Smooth muscle cell (in vitro differentiated cells): ENCODE measurements at regions not wholly inside any gene's neighbourhood (a gene's known extent, or its start where the extent isn't known, plus 50 kb on each side); places are given as distances from the start of the nearest gene placed in this dataset.

ENCODE experiments used
- DNase-seq: peaks from one replicate; lab custom pipeline; 2025; ENCODE audit not compliant: unreplicated experiment; lab: John Stamatoyannopoulos, UW
- H2AFZ ChIP-seq: fragments of 200-600 bp; sonication (generic); 2 replicates; pipeline ENCODE4 v1.6.0; 2016; ENCODE audit warnings: antibody characterized with exemption, low read depth, mild to moderate bottlenecking
- H3F3A ChIP-seq: fragments of 200-600 bp; sonication (generic); 2 replicates; pipeline ENCODE4 v1.6.0; 2017; ENCODE audit warnings: antibody characterized with exemption, low read depth
- H3K27ac ChIP-seq: fragments of 200-600 bp; sonication (generic); 2 replicates; pipeline ENCODE4 v1.5.1; 2016; ENCODE audit warnings: low read depth, mild to moderate bottlenecking
- H3K27me3 ChIP-seq: fragments of 200-600 bp; sonication (generic); 2 replicates; pipeline ENCODE4 v1.6.1; 2016; ENCODE audit warnings: low read depth, mild to moderate bottlenecking
- H3K36me3 ChIP-seq: fragments of 200-600 bp; sonication (generic); 2 replicates; pipeline ENCODE4 v1.5.1; 2016; ENCODE audit warnings: low read depth
- H3K4me1 ChIP-seq: fragments of 200-600 bp; sonication (generic); 2 replicates; pipeline ENCODE4 v1.5.1; 2016; ENCODE audit warnings: low read depth
- H3K4me2 ChIP-seq: fragments of 200-600 bp; sonication (generic); 2 replicates; pipeline ENCODE4 v1.6.0; 2016; ENCODE audit warnings: mild to moderate bottlenecking
- H3K4me3 ChIP-seq: fragments of 200-600 bp; sonication (generic); 2 replicates; pipeline ENCODE4 v1.5.1; 2016; ENCODE audit warnings: mild to moderate bottlenecking
- H3K79me2 ChIP-seq: fragments of 200-600 bp; sonication (generic); 2 replicates; pipeline ENCODE4 v1.6.0; 2016; ENCODE audit warnings: low read depth, mild to moderate bottlenecking
- H3K9ac ChIP-seq: fragments of 200-600 bp; sonication (generic); 2 replicates; pipeline ENCODE4 v1.6.0; 2016; ENCODE audit warnings: low read depth
- H3K9me3 ChIP-seq: fragments of 200-600 bp; sonication (generic); replicated peaks from 2 replicates; pipeline ENCODE4 v1.5.1; 2016; ENCODE audit warnings: low read depth
- H4K20me1 ChIP-seq: fragments of 200-600 bp; sonication (generic); 2 replicates; pipeline ENCODE4 v1.6.0; 2016; ENCODE audit warnings: low read depth
- CTCF ChIP-seq: fragments of 200-600 bp; sonication (generic); IDR thresholded peaks from 2 replicates; pipeline ENCODE4 v1.5.1; 2017; ENCODE audit warnings: borderline replicate concordance, mild to moderate bottlenecking, antibody characterized with exemption; ENCODE audit not compliant: insufficient read depth, poor library complexity, severe bottlenecking
- WGBS: methylation state at CpG from one replicate; pipeline ENCODE4 v1.1.7; 2016; ENCODE audit warnings: low lambda C conversion rate; 5-methylcytosine and 5-hydroxymethylcytosine counted together

GRCh38 chr20:56840716-56841261 is 211.7 kb downstream of the TFAP2C start:
- TF ChIP-seq CTCF: no peak
- Histone ChIP-seq H3K4me3 (no peak overlapping the region), H3K27me3 (peaks cover 19% of the 10 kb centered on the region), H3K9me3 (no peaks in the 10 kb centered on the region), H3K36me3 (no peaks in the 10 kb centered on the region), H3K79me2 (no peaks in the 10 kb centered on the region), H3K9ac (no peak overlapping the region), H3F3A (no peaks in the 10 kb centered on the region), H4K20me1 (no peaks in the 10 kb centered on the region), H3K27ac (no peak overlapping the region), H3K4me2 (no peak overlapping the region), H3K4me1 (no peaks in the 10 kb centered on the region), H2AFZ (no peak overlapping the region)
- WGBS: 93% methylated on average over 3 of the region's 3 CpGs
- DNase-seq: no peak

GRCh38 chr20:56841346-56841908 is 212.3 kb downstream of the TFAP2C start:
- peaks cover 14% of the 10 kb centered on the region for H3K27me3 ChIP-seq
- no peaks in the 10 kb centered on the region for H3K4me1 ChIP-seq
- H3K4me2 ChIP-seq: no peak overlapping the region
- no peak overlapping the region for H3K27ac ChIP-seq
- no peaks in the 10 kb centered on the region for H4K20me1 ChIP-seq
- H3K79me2 ChIP-seq: no peaks in the 10 kb centered on the region
- H3K4me3 ChIP-seq: no peak overlapping the region
- H3K36me3 ChIP-seq: no peaks in the 10 kb centered on the region
- TF ChIP-seq CTCF: no peak
- no peak for DNase-seq
- no peak overlapping the region for H3K9ac ChIP-seq
- H3K9me3 ChIP-seq: no peaks in the 10 kb centered on the region
- H3F3A ChIP-seq: no peaks in the 10 kb centered on the region
- WGBS: 64% methylated on average over 6 of the region's 6 CpGs
- H2AFZ ChIP-seq: no peak overlapping the region

GRCh38 chr20:56842056-56842455 is 212.9 kb downstream of the TFAP2C start:
- no peak overlapping the region for H3K9ac ChIP-seq
- no peak overlapping the region for H3K4me3 ChIP-seq
- 94% methylated on average over 8 of the region's 9 CpGs for WGBS
- no peak overlapping the region for H2AFZ ChIP-seq
- H3K4me2 ChIP-seq: no peak overlapping the region
- H3K4me1 ChIP-seq: no peaks in the 10 kb centered on the region
- no peak overlapping the region for H3K27ac ChIP-seq
- H3F3A ChIP-seq: no peaks in the 10 kb centered on the region
- H3K9me3 ChIP-seq: no peaks in the 10 kb centered on the region
- no peaks in the 10 kb centered on the region for H3K79me2 ChIP-seq
- H4K20me1 ChIP-seq: no peaks in the 10 kb centered on the region
- no peak for DNase-seq
- TF ChIP-seq CTCF: no peak
- H3K27me3 ChIP-seq: peaks cover 13% of the 10 kb centered on the region
- no peaks in the 10 kb centered on the region for H3K36me3 ChIP-seq

- Histone ChIP-seq H3F3A (no peaks in the 10 kb centered on the region), H3K36me3 (no peaks in the 10 kb centered on the region), H3K9me3 (no peaks in the 10 kb centered on the region), H2AFZ (no peak overlapping the region), H3K4me2 (no peak overlapping the region), H3K27ac (no peak overlapping the region), H3K4me3 (no peak overlapping the region), H3K9ac (no peak overlapping the region), H3K27me3 (no peaks in the 10 kb centered on the region), H3K4me1 (no peaks in the 10 kb centered on the region), H3K79me2 (no peaks in the 10 kb centered on the region), H4K20me1 (no peaks in the 10 kb centered on the region)
- WGBS: 89% methylated on average over 7 of the region's 7 CpGs
- TF ChIP-seq CTCF: no peak
- no peak for DNase-seq
Measured at GRCh38 chr20:56843386-56843785, 214.3 kb downstream of the TFAP2C start.
